ENCODE measurements at regions not wholly inside any gene's neighbourhood (a gene's known extent, or its start where the extent isn't known, plus 50 kb on each side); places are given as distances from the start of the nearest gene placed in this dataset.

DNA sequence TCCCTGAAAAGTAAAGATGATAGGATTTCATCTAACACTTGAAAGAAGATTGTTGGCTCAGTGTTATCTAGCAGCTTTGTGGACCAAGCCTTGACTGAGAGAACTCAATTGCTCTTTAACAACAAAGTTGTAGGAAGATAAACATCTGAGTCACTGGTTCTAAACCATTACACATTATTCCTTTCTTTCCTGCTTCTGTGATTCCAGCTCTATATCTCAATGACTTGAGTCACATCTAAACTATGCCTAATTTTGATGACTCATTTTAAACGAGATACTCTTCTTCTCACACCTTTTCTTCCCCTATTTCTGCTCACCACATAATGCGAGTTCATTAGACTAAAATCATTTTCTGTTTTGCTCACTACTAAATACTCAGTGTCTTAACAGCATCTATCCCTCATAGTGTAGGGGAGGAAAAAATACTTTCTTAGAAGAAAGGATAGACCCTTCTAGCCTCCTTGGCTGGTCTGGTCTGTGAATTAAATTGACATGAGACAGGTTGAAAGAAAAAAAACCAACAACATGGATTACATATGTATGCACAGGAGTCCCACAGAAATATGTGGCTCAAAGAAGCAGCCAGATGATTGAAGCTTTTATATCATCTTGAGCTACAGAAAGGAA is 201.4 kb downstream of the C12orf50 start:
- no peak overlapping the region for H3K27ac ChIP-seq (ENCODE audit: low read depth, low read length)

GRCh38 chr12:87822923-87823322 is 206.3 kb downstream of the C12orf50 start:
- Histone ChIP-seq H3K4me3 (ENCODE audit: low read length) (no peak overlapping the region), H3K27me3 (ENCODE audit: control insufficient read depth, insufficient read depth, low read length) (no peaks in the 10 kb centered on the region), H3K4me1 (ENCODE audit: control insufficient read depth, insufficient read depth, low read length) (no peaks in the 10 kb centered on the region), H3K36me3 (ENCODE audit: control insufficient read depth, insufficient read depth, low read length) (no peaks in the 10 kb centered on the region), H3K9ac (ENCODE audit: low read length) (no peak overlapping the region), H3K27ac (ENCODE audit: low read depth, low read length) (no peak overlapping the region)

More for the DNA sequence above, 201.4 kb downstream of the C12orf50 start:
- Histone ChIP-seq H3K9ac (ENCODE audit: low read length) (no peak overlapping the region), H3K4me1 (ENCODE audit: control insufficient read depth, insufficient read depth, low read length) (no peaks in the 10 kb centered on the region), H3K36me3 (ENCODE audit: control insufficient read depth, insufficient read depth, low read length) (no peaks in the 10 kb centered on the region), H3K27me3 (ENCODE audit: control insufficient read depth, insufficient read depth, low read length) (no peaks in the 10 kb centered on the region), H3K4me3 (ENCODE audit: low read length) (no peak overlapping the region)

GRCh38 chr12:87820524-87821202 is 208.5 kb downstream of the C12orf50 start:
- no peaks in the 10 kb centered on the region for H3K36me3 ChIP-seq (ENCODE audit: control insufficient read depth, insufficient read depth, low read length)
- no peak overlapping the region for H3K4me3 ChIP-seq (ENCODE audit: low read length)
- H3K27ac ChIP-seq (ENCODE audit: low read depth, low read length) = no peak overlapping the region
- H3K27me3 ChIP-seq (ENCODE audit: control insufficient read depth, insufficient read depth, low read length) = no peaks in the 10 kb centered on the region
- H3K9ac ChIP-seq (ENCODE audit: low read length) = no peak overlapping the region
- no peaks in the 10 kb centered on the region for H3K4me1 ChIP-seq (ENCODE audit: control insufficient read depth, insufficient read depth, low read length)

DNA sequence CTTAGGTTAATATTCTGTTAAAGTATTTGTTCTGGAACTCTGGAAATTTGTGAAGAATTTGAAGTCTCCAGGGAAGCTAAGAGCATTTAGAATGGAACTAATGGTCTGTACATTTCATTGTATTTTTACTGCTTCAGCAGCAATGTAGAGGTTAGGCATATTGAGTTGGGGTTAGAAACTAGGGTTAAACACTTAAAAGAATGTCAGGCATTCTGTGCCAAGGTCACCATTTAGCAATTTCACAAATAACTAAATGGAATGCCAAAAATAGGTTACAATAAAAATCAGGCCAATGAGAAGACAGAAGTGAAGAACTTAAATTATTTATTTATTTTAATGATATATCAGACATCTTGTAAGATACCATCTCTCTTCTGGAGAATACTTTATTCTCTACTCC is 210.8 kb downstream of the C12orf50 start:
- Histone ChIP-seq H3K36me3 (ENCODE audit: control insufficient read depth, insufficient read depth, low read length) (no peaks in the 10 kb centered on the region), H3K4me1 (ENCODE audit: control insufficient read depth, insufficient read depth, low read length) (no peaks in the 10 kb centered on the region), H3K27ac (ENCODE audit: low read depth, low read length) (no peak overlapping the region), H3K9ac (ENCODE audit: low read length) (no peak overlapping the region), H3K4me3 (ENCODE audit: low read length) (no peak overlapping the region), H3K27me3 (ENCODE audit: control insufficient read depth, insufficient read depth, low read length) (no peaks in the 10 kb centered on the region)

DNA sequence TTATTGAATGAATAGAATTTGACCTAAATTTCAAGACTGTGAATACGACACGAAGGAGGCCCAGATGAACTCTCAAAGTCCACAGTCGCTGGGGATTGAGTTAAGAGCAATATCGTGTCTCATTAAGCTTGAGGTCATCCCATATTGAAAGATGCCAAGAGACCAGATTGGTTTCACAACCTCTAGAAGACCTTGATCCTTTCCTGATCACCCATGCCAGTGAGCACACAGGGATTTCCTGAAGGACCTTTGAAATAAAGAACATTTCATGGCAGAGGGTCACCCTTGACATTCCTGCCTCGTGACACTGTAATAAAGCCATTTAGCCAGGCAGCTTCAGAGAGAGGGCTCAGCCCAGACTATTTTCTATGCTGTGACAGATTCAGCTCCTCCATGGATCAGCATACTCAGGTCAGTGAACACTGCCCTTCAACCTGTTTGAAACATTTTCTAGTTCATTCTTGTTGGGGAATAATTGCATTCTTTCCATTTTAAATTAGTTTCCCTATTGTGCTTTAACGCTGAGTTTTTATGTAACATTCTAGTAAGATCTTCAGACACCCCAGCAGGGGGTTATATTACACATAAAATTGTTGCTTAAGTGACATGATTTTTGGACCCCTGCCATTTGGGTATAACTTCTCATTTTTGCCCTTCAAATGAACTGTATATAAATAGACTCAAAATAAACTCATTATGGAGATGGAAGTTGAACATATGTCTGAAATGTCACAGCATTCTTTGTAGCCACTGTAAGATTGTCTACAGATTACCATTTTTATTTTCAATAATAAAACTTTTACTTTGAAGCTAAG is 213.2 kb downstream of the C12orf50 start:
- Histone ChIP-seq H3K4me3 (ENCODE audit: low read length) (no peak overlapping the region), H3K27me3 (ENCODE audit: control insufficient read depth, insufficient read depth, low read length) (no peaks in the 10 kb centered on the region), H3K9ac (ENCODE audit: low read length) (no peak overlapping the region), H3K36me3 (ENCODE audit: control insufficient read depth, insufficient read depth, low read length) (no peaks in the 10 kb centered on the region), H3K4me1 (ENCODE audit: control insufficient read depth, insufficient read depth, low read length) (no peaks in the 10 kb centered on the region), H3K27ac (ENCODE audit: low read depth, low read length) (no peak overlapping the region)

DNA sequence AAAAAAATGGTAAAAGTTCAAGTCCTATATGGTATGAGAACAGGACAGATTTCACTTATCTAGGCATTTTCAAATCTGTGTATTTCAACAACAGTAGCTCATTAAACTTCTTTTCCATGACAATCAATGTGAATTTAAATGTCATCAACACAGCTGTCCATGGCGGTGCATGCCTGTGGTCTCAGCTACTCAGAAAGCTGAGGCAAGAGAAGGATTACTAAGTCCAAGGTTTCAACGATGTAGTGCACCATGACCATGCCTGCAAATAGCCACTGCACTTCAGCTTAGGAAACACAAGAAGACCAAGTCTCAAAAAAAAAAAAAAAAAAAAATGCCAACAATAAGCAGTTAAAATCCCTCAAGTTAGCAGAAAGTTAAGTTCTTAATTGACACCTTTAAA is 214.6 kb downstream of the C12orf50 start:
- Histone ChIP-seq H3K4me3 (ENCODE audit: low read length) (no peak overlapping the region), H3K27me3 (ENCODE audit: control insufficient read depth, insufficient read depth, low read length) (no peaks in the 10 kb centered on the region), H3K9ac (ENCODE audit: low read length) (no peak overlapping the region), H3K36me3 (ENCODE audit: control insufficient read depth, insufficient read depth, low read length) (no peaks in the 10 kb centered on the region), H3K27ac (ENCODE audit: low read depth, low read length) (no peak overlapping the region), H3K4me1 (ENCODE audit: control insufficient read depth, insufficient read depth, low read length) (no peaks in the 10 kb centered on the region)

- Histone ChIP-seq H3K36me3 (ENCODE audit: control insufficient read depth, insufficient read depth, low read length) (no peaks in the 10 kb centered on the region), H3K27ac (ENCODE audit: low read depth, low read length) (no peak overlapping the region), H3K4me1 (ENCODE audit: control insufficient read depth, insufficient read depth, low read length) (no peaks in the 10 kb centered on the region), H3K4me3 (ENCODE audit: low read length) (no peak overlapping the region), H3K9ac (ENCODE audit: low read length) (no peak overlapping the region), H3K27me3 (ENCODE audit: control insufficient read depth, insufficient read depth, low read length) (no peaks in the 10 kb centered on the region)
Measured at GRCh38 chr12:87813476-87814234, 215.5 kb downstream of the C12orf50 start.

- no peak overlapping the region for H3K9ac ChIP-seq (ENCODE audit: low read length)
- H3K36me3 ChIP-seq (ENCODE audit: control insufficient read depth, insufficient read depth, low read length) = no peaks in the 10 kb centered on the region
- no peak overlapping the region for H3K4me3 ChIP-seq (ENCODE audit: low read length)
- no peak overlapping the region for H3K27ac ChIP-seq (ENCODE audit: low read depth, low read length)
- no peaks in the 10 kb centered on the region for H3K4me1 ChIP-seq (ENCODE audit: control insufficient read depth, insufficient read depth, low read length)
- no peaks in the 10 kb centered on the region for H3K27me3 ChIP-seq (ENCODE audit: control insufficient read depth, insufficient read depth, low read length)
Measured at GRCh38 chr12:87812681-87813080, 216.5 kb downstream of the C12orf50 start.

- Histone ChIP-seq H3K27me3 (ENCODE audit: control insufficient read depth, insufficient read depth, low read length) (no peaks in the 10 kb centered on the region), H3K9ac (ENCODE audit: low read length) (no peak overlapping the region), H3K36me3 (ENCODE audit: control insufficient read depth, insufficient read depth, low read length) (no peaks in the 10 kb centered on the region), H3K27ac (ENCODE audit: low read depth, low read length) (no peak overlapping the region), H3K4me1 (ENCODE audit: control insufficient read depth, insufficient read depth, low read length) (no peaks in the 10 kb centered on the region), H3K4me3 (ENCODE audit: low read length) (no peak overlapping the region)
Measured at GRCh38 chr12:87812030-87812429, 217.2 kb downstream of the C12orf50 start.

DNA sequence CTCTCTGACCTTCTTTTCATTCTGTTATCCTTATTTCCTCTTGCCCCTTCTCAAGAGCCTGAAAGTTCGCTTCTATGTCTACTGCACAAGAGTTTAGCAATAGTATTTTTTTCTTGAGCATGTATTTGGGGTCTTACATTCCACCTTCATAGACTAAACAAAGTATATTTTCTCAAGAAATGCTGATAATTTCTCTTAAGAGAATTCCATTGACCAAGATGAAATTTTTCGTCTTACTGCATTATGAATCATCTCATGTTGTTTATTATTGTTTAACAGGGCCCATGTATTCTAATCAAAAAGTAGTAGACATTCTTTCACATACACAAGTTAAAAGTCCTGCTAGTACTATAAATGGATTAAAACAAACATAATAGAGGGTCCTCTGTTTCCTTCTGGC is 219.3 kb downstream of the C12orf50 start:
- Histone ChIP-seq H3K9ac (ENCODE audit: low read length) (no peak overlapping the region), H3K4me1 (ENCODE audit: control insufficient read depth, insufficient read depth, low read length) (no peaks in the 10 kb centered on the region), H3K4me3 (ENCODE audit: low read length) (no peak overlapping the region), H3K27ac (ENCODE audit: low read depth, low read length) (no peak overlapping the region), H3K27me3 (ENCODE audit: control insufficient read depth, insufficient read depth, low read length) (no peaks in the 10 kb centered on the region), H3K36me3 (ENCODE audit: control insufficient read depth, insufficient read depth, low read length) (no peaks in the 10 kb centered on the region)

DNA sequence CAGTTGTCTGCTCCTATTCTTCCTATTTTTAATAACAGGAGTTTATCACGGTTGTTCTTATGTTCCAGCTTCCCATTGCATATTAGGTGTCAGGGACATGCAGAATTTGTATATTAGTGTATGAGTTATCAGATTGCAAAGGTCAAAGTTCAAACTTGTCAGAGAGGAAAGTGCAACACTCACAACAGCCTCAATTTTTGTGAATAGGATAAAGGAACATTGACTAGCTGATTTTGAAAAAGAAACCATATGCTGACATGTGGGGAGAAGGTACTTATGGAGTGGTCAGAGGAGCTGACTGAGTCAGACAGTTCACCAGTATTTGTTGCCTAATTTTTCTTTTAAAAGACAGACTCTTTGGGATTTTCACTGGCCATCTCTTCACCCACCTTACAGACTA is 222.1 kb downstream of the C12orf50 start:
- H3K4me1 ChIP-seq (ENCODE audit: control insufficient read depth, insufficient read depth, low read length) = no peaks in the 10 kb centered on the region
- H3K27ac ChIP-seq (ENCODE audit: low read depth, low read length) = no peak overlapping the region
- no peak overlapping the region for H3K4me3 ChIP-seq (ENCODE audit: low read length)
- no peaks in the 10 kb centered on the region for H3K36me3 ChIP-seq (ENCODE audit: control insufficient read depth, insufficient read depth, low read length)
- H3K27me3 ChIP-seq (ENCODE audit: control insufficient read depth, insufficient read depth, low read length) = no peaks in the 10 kb centered on the region
- H3K9ac ChIP-seq (ENCODE audit: low read length) = no peak overlapping the region

GRCh38 chr12:87806310-87806709 is 222.9 kb downstream of the C12orf50 start:
- Histone ChIP-seq H3K4me1 (ENCODE audit: control insufficient read depth, insufficient read depth, low read length) (no peaks in the 10 kb centered on the region), H3K27me3 (ENCODE audit: control insufficient read depth, insufficient read depth, low read length) (no peaks in the 10 kb centered on the region), H3K9ac (ENCODE audit: low read length) (no peak overlapping the region), H3K4me3 (ENCODE audit: low read length) (no peak overlapping the region), H3K27ac (ENCODE audit: low read depth, low read length) (no peak overlapping the region), H3K36me3 (ENCODE audit: control insufficient read depth, insufficient read depth, low read length) (no peaks in the 10 kb centered on the region)

All from rectal smooth muscle tissue (tissue), 1 donor.